Cerebellar cortex (tissue), 1 donor: ENCODE measurements at regions not wholly inside any gene's neighbourhood (a gene's known extent, or its start where the extent isn't known, plus 50 kb on each side); places are given as distances from the start of the nearest gene placed in this dataset.

Source experiments
- DNase-seq: peaks from one replicate; pipeline ENCODE4 v3.0.0-alpha.2; 2015; ENCODE audit warnings: low spot score

- no peak for DNase-seq
Measured at GRCh38 chr18:59963229-59963628, 63.4 kb downstream of the PMAIP1 start.

DNA sequence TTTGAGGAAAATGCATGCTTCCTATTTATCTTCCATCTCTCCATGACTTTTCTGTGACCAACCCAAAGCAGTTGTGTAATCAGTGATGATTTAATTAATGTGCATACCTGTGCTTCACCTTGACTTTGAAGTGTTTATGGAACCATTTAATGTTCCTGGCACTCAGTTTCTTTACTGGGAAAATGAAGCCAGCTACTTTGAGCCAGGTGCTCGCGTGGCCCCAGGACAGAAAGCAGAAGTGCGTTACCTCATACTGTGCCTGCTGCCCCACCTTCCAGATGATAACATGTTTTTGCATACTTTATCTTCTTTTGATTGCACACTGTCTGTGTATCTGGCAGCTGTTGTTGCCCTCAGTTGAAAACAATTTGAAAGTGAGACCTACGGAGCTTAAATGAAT lies 61.3 kb downstream of the PMAIP1 start:
- no peak for DNase-seq

DNA sequence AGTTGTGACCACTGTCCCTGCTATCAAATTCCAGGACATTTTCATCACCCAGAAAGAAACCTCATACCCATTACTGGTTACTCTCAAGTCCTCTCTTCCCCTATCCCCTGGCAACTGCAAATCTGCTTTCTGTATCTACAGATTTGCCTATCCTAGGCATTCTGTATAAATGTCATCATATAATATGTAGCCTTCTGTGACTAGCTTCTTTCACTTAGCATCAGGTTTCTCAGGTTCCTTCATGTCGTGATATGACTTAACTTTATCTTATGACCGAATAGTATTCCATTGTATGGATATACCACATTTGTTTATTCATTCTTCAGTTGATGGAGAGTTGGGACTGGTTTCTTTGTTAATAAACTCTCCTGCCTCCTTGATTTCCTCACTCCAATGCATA lies 60.5 kb downstream of the PMAIP1 start:
- DNase-seq = no peak

DNA sequence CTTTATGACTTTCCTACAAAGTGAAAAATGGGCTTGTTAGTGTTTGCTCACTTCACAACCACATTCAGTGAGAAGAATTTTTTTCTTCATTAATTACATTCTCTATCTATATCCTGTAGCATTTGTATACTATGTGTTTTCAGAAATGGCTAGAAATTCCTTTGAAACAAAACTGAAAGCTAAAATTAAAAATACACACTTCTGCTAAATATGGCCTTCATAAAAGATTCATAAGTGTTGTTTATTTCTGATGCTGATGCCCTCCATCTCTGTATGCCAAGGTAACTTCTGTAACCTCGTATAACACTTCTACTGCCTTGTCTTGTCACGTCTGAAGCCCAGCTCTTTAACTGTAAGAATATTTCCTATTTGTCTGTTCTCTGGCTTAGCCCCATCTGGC lies 59.8 kb downstream of the PMAIP1 start:
- no peak for DNase-seq

DNA sequence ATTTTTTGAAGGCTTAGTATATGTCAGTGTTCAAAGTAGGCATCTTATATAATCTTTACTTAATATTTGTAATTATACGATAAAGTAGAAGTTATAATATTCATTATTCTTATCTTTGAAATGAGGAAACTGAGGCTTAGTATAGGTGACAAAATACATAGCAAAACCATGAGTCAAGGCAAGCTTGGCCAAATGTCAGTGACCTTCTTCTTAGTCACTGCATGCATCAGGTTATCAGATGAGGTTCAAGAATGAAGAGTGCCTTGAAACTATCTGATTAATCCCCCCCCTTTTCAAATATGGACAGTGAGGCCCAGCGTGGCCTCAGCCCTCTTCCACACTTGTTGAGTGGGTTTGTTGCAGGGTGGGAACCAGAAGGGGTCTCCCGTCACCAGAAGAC lies 59.3 kb downstream of the PMAIP1 start:
- DNase-seq = no peak

DNA sequence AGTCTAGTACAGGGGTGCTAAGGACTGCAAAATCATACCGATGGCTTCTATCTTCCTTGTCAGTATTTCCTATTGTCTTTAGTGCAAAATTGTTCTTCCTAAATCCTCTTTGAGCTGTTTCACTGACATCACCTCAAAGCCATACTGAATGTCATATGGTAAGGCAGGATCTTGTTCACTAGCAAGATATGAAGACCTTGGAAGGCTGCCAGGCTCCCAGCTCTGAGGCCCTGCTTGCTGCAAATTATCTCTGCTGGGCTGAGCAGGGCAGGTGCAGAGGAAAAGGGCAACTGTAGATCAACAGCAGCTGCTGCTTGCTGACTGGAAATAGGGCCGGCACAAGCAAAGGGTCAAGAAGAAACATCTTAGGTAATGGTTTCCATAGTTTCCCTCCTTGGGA lies 58.2 kb downstream of the PMAIP1 start:
- DNase-seq = peak; percentile 28

DNA sequence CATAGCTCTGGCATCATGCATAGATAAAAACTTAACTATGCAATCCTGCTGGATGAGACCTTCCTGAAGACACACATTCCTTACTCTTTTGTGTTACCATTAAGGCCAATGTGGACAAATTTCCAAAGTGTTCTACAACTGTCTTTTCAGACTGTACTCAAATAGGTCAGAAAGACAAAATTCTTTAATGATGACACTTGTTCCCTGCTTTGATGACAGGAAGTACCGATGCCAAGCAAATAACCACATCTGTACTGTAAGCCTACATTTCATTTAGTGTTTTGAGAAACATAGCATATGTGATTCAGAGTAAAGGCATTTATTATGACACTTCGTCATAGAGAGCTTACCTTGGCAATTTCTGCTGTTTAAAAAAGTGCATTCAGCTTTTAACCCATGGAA lies 55.0 kb downstream of the PMAIP1 start:
- DNase-seq = no peak

GRCh38 chr18:59954241-59954640 lies 54.4 kb downstream of the PMAIP1 start:
- DNase-seq = no peak
